Rectal smooth muscle tissue (tissue), 1 donor: ENCODE measurements at regions not wholly inside any gene's neighbourhood (a gene's known extent, or its start where the extent isn't known, plus 50 kb on each side); places are given as distances from the start of the nearest gene placed in this dataset.

ENCODE experiments used
- H3K27ac ChIP-seq: one replicate; pipeline ENCODE4 v1.7.0; 2013; ENCODE audit warnings: low read depth, low read length, inconsistent platforms
- H3K27me3 ChIP-seq: one replicate; pipeline ENCODE4 v1.7.0; 2013; ENCODE audit warnings: low read length; ENCODE audit not compliant: control insufficient read depth, insufficient read depth
- H3K36me3 ChIP-seq: one replicate; pipeline ENCODE4 v1.7.0; 2013; ENCODE audit warnings: low read length; ENCODE audit not compliant: control insufficient read depth, insufficient read depth
- H3K4me1 ChIP-seq: one replicate; pipeline ENCODE4 v1.7.0; 2013; ENCODE audit warnings: low read length; ENCODE audit not compliant: control insufficient read depth, insufficient read depth
- H3K4me3 ChIP-seq: one replicate; pipeline ENCODE4 v1.7.0; 2013; ENCODE audit warnings: low read length
- H3K9ac ChIP-seq: one replicate; pipeline ENCODE4 v1.7.0; 2013; ENCODE audit warnings: low read length

DNA sequence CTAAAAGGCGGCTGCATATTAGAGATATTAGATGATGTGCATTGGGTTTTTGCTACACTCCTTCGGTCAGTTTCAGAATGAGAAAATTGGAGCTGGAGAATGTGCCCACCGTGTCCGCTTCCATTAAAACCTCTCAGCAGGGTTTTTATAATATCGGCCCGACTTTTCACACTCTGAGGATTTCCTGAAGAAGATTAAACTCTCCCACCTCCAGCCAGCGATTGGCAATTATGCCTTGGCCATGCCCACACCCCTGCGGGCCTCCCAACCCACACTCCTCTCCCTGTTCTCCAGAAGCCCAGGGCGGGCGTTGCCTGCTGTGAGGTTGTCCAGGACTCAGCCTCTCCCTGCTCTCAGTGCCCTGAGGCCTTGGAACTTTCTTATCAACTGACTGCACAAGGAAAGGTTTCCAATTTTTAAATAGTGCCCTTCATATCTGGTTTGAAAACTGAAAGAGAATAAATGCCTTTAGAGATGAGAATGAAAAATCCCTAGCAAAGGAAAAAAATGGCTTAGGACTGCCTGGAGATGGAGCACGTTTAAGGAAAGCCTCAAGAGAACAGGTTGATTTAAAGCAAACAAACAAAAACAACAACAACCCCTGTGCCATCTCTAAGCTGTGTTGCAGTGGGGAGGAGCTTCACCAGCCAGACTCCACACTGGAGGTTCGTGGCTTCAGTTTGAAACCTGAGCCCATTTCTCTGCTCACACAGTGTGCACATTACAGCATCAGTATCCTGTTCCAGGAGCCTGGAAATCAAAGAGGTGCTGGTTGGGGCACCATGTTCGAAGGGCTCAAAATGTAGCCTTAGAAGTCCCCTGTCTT is 292.9 kb downstream of the NSG2 start:
- Histone ChIP-seq H3K9ac (no peak overlapping the region), H3K27me3 (no peaks in the 10 kb centered on the region), H3K4me3 (no peak overlapping the region), H3K27ac (no peak overlapping the region), H3K36me3 (no peaks in the 10 kb centered on the region), H3K4me1 (no peaks in the 10 kb centered on the region)

- Histone ChIP-seq H3K36me3 (no peaks in the 10 kb centered on the region), H3K27me3 (no peaks in the 10 kb centered on the region), H3K27ac (no peak overlapping the region), H3K9ac (no peak overlapping the region), H3K4me1 (no peaks in the 10 kb centered on the region), H3K4me3 (no peak overlapping the region)
Measured at GRCh38 chr5:174339130-174339529, 293.6 kb downstream of the NSG2 start.

DNA sequence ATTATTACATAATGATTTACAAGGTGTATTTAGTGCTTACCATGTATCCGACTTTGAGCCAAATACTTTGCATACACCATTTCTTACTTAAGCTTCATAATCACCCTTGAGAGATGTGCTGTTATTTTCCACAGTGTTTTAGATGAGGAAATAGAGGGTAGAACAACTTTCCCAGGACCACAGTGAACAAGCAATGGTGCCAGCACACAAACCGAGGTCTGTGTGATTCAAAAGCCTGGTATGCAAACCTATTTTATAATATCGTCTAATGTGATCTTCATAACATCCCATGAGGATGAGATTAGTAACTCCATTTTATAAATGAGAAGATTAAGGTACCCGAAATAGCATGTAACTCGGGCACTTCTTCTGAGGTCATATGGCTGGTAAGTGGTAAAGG is 294.7 kb downstream of the NSG2 start:
- Histone ChIP-seq H3K4me1 (no peaks in the 10 kb centered on the region), H3K27ac (no peak overlapping the region), H3K36me3 (no peaks in the 10 kb centered on the region), H3K27me3 (no peaks in the 10 kb centered on the region), H3K4me3 (no peak overlapping the region), H3K9ac (no peak overlapping the region)

DNA sequence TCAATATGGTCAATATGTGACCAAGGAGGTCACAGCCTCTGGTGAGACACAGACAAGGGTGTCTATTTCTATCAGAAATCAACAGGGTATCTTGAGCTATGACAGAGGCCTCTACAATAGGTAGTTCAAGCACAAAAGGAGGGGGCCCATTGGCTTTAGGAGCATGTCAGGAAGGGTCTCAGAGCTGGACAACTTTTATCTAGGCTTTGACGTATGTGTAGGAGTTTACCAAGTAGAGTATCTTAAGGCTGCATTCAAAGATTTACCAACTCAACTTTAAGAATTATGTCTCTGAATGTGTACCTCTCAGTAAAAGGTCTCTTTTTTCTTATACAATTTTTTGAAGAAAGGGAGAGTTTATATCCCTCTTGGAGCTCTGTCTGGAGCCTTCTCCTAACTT is 297.2 kb downstream of the NSG2 start:
- Histone ChIP-seq H3K36me3 (no peaks in the 10 kb centered on the region), H3K4me1 (no peaks in the 10 kb centered on the region), H3K9ac (no peak overlapping the region), H3K27ac (no peak overlapping the region), H3K27me3 (no peaks in the 10 kb centered on the region), H3K4me3 (no peak overlapping the region)

GRCh38 chr5:174343826-174344225 is 298.3 kb downstream of the NSG2 start:
- H3K4me1 ChIP-seq = no peaks in the 10 kb centered on the region
- no peaks in the 10 kb centered on the region for H3K27me3 ChIP-seq
- H3K27ac ChIP-seq = no peak overlapping the region
- H3K9ac ChIP-seq = no peak overlapping the region
- H3K36me3 ChIP-seq = no peaks in the 10 kb centered on the region
- H3K4me3 ChIP-seq = no peak overlapping the region

DNA sequence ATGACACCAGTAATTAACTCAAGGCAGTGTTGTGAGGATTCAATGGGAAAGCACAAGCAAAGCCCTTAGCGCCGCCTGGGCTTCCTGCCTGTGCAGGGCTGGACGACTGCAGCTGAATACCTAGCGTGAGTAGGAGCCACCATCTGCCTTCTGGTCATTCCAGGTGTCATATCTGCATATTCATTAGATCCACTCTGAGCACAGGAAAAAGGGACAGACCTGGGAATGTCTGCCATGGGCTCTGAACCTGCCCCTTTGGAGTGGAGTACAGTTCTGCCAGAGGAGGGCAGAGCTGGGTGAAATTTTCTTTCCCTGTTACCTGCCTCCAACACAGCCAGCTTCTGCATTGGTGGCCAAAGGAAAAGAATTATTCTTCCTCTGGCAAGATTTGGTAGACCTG is 298.8 kb downstream of the NSG2 start:
- no peaks in the 10 kb centered on the region for H3K36me3 ChIP-seq
- H3K4me1 ChIP-seq = no peaks in the 10 kb centered on the region
- H3K27ac ChIP-seq = no peak overlapping the region
- H3K27me3 ChIP-seq = no peaks in the 10 kb centered on the region
- H3K9ac ChIP-seq = no peak overlapping the region
- no peak overlapping the region for H3K4me3 ChIP-seq

DNA sequence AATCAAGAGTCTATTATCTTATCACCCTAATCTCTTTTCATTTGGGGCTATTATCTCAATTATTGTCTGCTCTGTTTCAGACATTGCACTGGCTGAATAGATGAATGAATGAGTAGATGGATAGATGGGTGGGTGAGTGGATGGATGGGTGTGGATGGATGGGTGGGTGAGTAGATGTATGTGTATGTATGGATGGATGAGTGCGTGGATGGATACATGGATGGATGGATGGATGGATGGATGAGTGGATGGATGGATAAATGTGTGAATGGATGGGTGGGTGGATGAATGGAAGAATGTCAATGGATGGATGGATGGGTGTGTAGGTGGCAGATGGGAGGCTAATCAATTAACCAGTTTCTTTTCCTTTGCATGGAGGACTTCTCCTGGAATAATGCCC is 301.7 kb downstream of the NSG2 start:
- Histone ChIP-seq H3K9ac (no peak overlapping the region), H3K27ac (no peak overlapping the region), H3K36me3 (no peaks in the 10 kb centered on the region), H3K4me3 (no peak overlapping the region), H3K27me3 (no peaks in the 10 kb centered on the region), H3K4me1 (no peaks in the 10 kb centered on the region)

DNA sequence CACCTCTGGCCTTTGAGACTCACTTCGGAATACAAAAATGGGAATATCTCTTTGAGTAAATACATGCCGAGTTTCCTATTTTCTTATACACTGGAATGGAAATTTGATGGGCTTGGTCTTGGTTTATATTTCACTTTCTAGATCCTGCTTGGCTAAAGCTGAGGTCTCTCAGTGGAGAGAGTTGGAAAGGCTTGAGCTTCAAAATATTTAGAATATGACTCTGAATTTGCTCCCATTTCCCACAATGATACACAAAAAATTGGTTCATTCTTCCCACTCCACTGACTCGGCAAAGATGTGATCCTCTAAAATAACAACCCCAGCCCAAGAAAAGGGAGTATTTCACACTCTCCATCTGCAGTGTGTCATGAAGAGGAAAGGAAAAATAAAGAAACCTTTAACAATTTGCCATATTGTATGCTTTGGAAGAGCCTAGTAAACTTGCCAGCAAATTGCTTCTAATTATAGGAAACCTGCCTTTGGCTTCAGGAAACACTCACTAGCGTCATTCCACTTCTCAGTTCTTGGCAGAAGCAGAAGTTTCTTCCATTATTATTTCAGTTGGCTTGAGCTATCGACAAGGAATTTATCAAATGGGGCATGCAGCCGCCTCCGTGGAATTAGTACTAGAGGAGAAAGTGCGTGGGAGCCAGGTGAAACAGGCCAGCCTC is 302.9 kb downstream of the NSG2 start:
- no peaks in the 10 kb centered on the region for H3K36me3 ChIP-seq
- H3K4me1 ChIP-seq = no peaks in the 10 kb centered on the region
- no peak overlapping the region for H3K9ac ChIP-seq
- H3K27me3 ChIP-seq = no peaks in the 10 kb centered on the region
- no peak overlapping the region for H3K27ac ChIP-seq
- H3K4me3 ChIP-seq = no peak overlapping the region

DNA sequence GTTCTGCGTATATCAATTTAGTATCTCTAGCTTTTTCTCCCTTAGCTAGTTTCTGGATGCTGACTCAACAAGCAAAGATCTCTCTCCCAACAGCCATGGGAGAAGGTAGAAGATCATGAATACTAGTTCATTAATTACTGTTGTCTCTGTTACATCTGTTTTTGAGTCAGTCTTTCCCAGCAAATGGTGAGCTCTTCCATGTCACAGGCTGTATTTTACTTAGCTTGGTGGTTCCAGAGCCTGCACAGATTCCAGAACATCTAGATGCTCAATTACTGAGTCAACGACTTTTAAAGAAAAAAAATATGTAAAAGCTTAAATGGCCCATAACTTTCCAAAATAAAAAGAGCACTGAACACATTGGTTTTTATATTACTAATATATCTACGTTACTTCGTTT is 307.2 kb downstream of the NSG2 start:
- Histone ChIP-seq H3K4me1 (no peaks in the 10 kb centered on the region), H3K4me3 (no peak overlapping the region), H3K9ac (no peak overlapping the region), H3K27me3 (no peaks in the 10 kb centered on the region), H3K27ac (no peak overlapping the region), H3K36me3 (no peaks in the 10 kb centered on the region)

- Histone ChIP-seq H3K27ac (no peak overlapping the region), H3K4me1 (no peaks in the 10 kb centered on the region), H3K27me3 (no peaks in the 10 kb centered on the region), H3K9ac (no peak overlapping the region), H3K4me3 (no peak overlapping the region), H3K36me3 (no peaks in the 10 kb centered on the region)
Measured at GRCh38 chr5:174354571-174354970, 309.1 kb downstream of the NSG2 start.

DNA sequence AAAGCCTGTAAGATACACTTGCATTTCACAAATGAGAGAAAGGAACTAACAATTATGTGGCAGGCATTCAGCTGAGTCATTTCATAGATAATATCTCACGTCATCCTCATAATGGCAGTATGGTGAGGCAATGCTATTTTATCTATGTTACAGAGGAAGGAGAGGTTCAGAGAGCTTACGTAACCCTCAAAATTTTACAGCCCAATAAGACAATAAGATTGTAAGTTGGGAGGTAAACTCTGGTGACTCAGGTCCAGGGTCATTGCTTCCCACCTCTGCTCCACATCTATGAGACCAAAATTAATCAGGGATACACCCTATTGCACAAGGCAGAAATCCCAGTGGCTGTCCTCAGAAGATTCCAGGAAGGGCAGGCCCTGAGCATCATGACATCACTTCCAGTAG is 309.7 kb downstream of the NSG2 start:
- no peaks in the 10 kb centered on the region for H3K4me1 ChIP-seq
- no peaks in the 10 kb centered on the region for H3K36me3 ChIP-seq
- no peaks in the 10 kb centered on the region for H3K27me3 ChIP-seq
- H3K27ac ChIP-seq = no peak overlapping the region
- H3K4me3 ChIP-seq = no peak overlapping the region
- H3K9ac ChIP-seq = no peak overlapping the region

GRCh38 chr5:174355995-174356394 is 310.5 kb downstream of the NSG2 start:
- H3K4me3 ChIP-seq = no peak overlapping the region
- H3K9ac ChIP-seq = no peak overlapping the region
- no peaks in the 10 kb centered on the region for H3K36me3 ChIP-seq
- no peaks in the 10 kb centered on the region for H3K27me3 ChIP-seq
- H3K4me1 ChIP-seq = no peaks in the 10 kb centered on the region
- H3K27ac ChIP-seq = no peak overlapping the region

GRCh38 chr5:174356536-174356935 is 311.0 kb downstream of the NSG2 start:
- Histone ChIP-seq H3K4me3 (no peak overlapping the region), H3K27ac (no peak overlapping the region), H3K27me3 (no peaks in the 10 kb centered on the region), H3K4me1 (no peaks in the 10 kb centered on the region), H3K9ac (no peak overlapping the region), H3K36me3 (no peaks in the 10 kb centered on the region)
